ENCODE measurements at regions not wholly inside any gene's neighbourhood (a gene's known extent, or its start where the extent isn't known, plus 50 kb on each side); places are given as distances from the start of the nearest gene placed in this dataset.

GRCh38 chr3:10747341-10747740 is 68.7 kb upstream of the SLC6A11 start:
- Histone ChIP-seq H3K4me1 (no peaks in the 10 kb centered on the region), H3K27me3 (ENCODE audit: insufficient read depth in 3 of 3, low read length in 2 of 3) (peaks cover 0 to 23% (median 7%) of the 10 kb centered on the region in 3 donors), H3K9me3 (no peaks in the 10 kb centered on the region), H3K4me3 (no peak overlapping the region), H3K27ac (no peak overlapping the region), H3K36me3 (ENCODE audit: insufficient read depth in 1 of 2, low read depth in 1 of 2) (no peaks in the 10 kb centered on the region)
- 71 to 75% (median 72%) methylated on average over 6 of the region's 6 CpGs for WGBS, 3 donors
- DNase-seq (no peak), ATAC-seq (no peak)
- TF ChIP-seq CTCF (IDR thresholded peaks at IDR 0.05) = no peak
- intact Hi-C loops (cut with DNase I) = no loop called here

DNA sequence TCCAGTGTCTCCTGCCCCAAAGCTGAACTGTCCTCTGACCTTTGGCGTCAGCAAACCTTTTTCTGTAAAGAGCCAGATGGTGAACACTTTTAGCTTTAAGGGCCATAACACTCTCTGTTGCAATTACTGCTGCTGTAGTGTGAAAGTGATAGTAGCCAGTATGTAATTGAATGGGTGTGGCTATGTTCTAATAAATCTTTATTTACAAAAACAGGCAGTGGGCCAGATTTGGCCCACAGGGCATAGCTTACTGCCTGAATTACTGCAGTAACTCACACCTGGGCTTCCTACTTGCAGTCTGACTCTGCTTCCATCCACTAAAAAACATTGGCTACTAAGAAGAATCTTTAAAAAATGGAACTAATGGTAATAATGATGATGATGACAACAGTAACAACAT is 68.0 kb upstream of the SLC6A11 start:
- TF ChIP-seq CTCF (IDR thresholded peaks at IDR 0.05) = no peak
- DNase-seq (no peak), ATAC-seq (no peak)
- no peaks in the 10 kb centered on the region for H3K4me1 ChIP-seq
- H3K27ac ChIP-seq = no peak overlapping the region
- intact Hi-C loops (cut with DNase I) = no loop called here
- peaks cover 0 to 23% (median 7%) of the 10 kb centered on the region in 3 donors for H3K27me3 ChIP-seq (ENCODE audit: insufficient read depth in 3 of 3, low read length in 2 of 3)
- no peaks in the 10 kb centered on the region for H3K9me3 ChIP-seq
- H3K36me3 ChIP-seq (ENCODE audit: insufficient read depth in 1 of 2, low read depth in 1 of 2) = no peaks in the 10 kb centered on the region
- H3K4me3 ChIP-seq = no peak overlapping the region
- WGBS, 3 donors = 17 to 30% (median 23%) methylated on average over 1 of the region's 1 CpG

DNA sequence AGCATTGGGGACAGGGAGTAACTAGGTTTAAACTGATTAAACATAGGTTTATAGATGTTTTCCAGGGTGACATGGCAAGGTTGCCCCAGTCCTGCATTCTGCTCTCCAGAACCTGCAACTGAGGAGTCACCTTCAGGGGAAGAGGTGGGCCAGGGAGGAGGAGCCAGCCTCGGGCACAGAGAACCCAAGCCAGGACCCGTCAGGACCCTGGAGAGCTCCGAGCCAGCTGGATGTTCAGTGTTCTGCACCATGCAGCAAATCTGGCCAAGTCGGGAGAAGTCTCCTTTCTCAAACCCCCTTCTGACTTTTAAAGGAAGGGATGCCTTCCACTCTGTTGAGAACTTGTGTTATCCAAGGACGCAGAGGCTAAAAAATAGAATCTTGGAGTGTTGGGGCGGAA is 62.1 kb upstream of the SLC6A11 start:
- Histone ChIP-seq H3K27me3 (ENCODE audit: insufficient read depth in 3 of 3, low read length in 2 of 3) (peaks cover 0 to 21% (median 2%) of the 10 kb centered on the region in 3 donors), H3K36me3 (ENCODE audit: insufficient read depth in 1 of 2, low read depth in 1 of 2) (no peaks in the 10 kb centered on the region), H3K4me1 (no peaks in the 10 kb centered on the region), H3K9me3 (no peaks in the 10 kb centered on the region), H3K27ac (no peak overlapping the region), H3K4me3 (no peak overlapping the region)
- intact Hi-C loops (cut with DNase I) = loop anchor here in 1 of 2 donors (10.0 kb wide), 2 partner anchors 191 to 581 kb away; no protein-coding TSS in a partner anchor
- peak; percentile 27 to 63 for DNase-seq
- 11 to 20% (median 15%) methylated on average over 6 of the region's 6 CpGs for WGBS, 3 donors
- no peak for ATAC-seq
- TF ChIP-seq CTCF (IDR thresholded peaks at IDR 0.05) = no peak

- no peak for ATAC-seq
- peaks cover 0 to 18% (median 2%) of the 10 kb centered on the region in 3 donors for H3K27me3 ChIP-seq (ENCODE audit: insufficient read depth in 3 of 3, low read length in 2 of 3)
- 55 to 74% (median 68%) methylated on average over 2 of the region's 2 CpGs for WGBS, 3 donors
Observed at GRCh38 chr3:10756546-10756945, 59.5 kb upstream of the SLC6A11 start.

More at GRCh38 chr3:10756546-10756945, 59.5 kb upstream of the SLC6A11 start:
- Histone ChIP-seq H3K27ac (no peak overlapping the region), H3K36me3 (ENCODE audit: insufficient read depth in 1 of 2, low read depth in 1 of 2) (no peaks in the 10 kb centered on the region), H3K4me3 (no peak overlapping the region), H3K9me3 (no peaks in the 10 kb centered on the region), H3K4me1 (no peaks in the 10 kb centered on the region)
- intact Hi-C loops (cut with DNase I) = loop anchor here in 1 of 2 donors (10.0 kb wide), 2 partner anchors 188 to 578 kb away; no protein-coding TSS in a partner anchor
- TF ChIP-seq CTCF (IDR thresholded peaks at IDR 0.05) = no peak
- no peak for DNase-seq
